ENCODE measurements at regions not wholly inside any gene's neighbourhood (a gene's known extent, or its start where the extent isn't known, plus 50 kb on each side); places are given as distances from the start of the nearest gene placed in this dataset.

DNA sequence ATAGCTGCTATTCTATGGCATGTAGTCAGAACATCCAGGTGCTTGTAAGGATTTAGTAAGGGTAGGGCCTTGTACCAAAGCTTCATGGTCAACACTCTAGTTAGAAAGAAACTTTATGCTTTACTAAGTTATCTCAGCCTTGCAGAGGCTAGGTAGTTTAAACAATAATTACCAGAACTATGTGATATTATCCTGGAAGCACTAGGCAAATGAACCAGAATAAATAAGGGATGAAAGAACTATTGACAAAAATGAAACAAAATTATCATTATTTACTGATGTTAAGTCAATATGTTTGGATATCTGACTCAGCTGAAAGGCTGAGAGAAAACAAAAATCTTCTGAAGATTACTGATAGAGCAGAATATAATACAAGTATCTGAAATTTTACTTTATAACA, 1089.1 kb upstream of the RAG2 start:
- CTCF ChIA-PET, result interaction anchor here (0.8 kb wide), 1 partner anchor 20 kb away, joined by 4 read pairs; no protein-coding TSS in a partner anchor
- TF ChIP-seq, protein P1, sequence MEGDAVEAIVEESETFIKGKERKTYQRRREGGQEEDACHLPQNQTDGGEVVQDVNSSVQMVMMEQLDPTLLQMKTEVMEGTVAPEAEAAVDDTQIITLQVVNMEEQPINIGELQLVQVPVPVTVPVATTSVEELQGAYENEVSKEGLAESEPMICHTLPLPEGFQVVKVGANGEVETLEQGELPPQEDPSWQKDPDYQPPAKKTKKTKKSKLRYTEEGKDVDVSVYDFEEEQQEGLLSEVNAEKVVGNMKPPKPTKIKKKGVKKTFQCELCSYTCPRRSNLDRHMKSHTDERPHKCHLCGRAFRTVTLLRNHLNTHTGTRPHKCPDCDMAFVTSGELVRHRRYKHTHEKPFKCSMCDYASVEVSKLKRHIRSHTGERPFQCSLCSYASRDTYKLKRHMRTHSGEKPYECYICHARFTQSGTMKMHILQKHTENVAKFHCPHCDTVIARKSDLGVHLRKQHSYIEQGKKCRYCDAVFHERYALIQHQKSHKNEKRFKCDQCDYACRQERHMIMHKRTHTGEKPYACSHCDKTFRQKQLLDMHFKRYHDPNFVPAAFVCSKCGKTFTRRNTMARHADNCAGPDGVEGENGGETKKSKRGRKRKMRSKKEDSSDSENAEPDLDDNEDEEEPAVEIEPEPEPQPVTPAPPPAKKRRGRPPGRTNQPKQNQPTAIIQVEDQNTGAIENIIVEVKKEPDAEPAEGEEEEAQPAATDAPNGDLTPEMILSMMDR (IDR thresholded peaks at IDR 0.05; ENCODE audit: control extremely low read depth, extremely low read depth, low read depth, missing control alignments), result no peak
- DNase-seq (ENCODE audit: extremely low spot score), result no peak
- POLR2A ChIA-PET, result no interaction called here

DNA sequence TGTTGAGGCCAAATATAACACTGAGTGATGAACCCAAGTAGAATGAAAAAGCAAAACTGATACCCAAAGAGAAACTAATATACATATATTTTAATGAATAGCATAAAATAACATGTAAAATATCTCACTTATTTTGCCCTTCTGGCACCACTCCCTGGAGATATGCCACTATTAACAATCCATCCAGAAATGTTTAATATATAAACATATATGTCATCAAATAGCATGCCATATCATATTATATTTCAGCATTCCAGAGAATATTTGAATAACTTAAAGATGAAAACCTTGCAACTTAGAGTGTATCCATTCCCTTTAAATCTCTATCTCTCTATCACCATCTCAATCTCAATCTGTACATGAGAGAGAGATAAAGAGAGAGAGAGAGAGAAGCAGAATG, 1073.3 kb upstream of the RAG2 start:
- DNase-seq (ENCODE audit: extremely low spot score), result no peak
- POLR2A ChIA-PET, result no interaction called here
- CTCF ChIA-PET, result no interaction called here
- TF ChIP-seq, protein P1 (IDR thresholded peaks at IDR 0.05; ENCODE audit: control extremely low read depth, extremely low read depth, low read depth, missing control alignments), result no peak

DNA sequence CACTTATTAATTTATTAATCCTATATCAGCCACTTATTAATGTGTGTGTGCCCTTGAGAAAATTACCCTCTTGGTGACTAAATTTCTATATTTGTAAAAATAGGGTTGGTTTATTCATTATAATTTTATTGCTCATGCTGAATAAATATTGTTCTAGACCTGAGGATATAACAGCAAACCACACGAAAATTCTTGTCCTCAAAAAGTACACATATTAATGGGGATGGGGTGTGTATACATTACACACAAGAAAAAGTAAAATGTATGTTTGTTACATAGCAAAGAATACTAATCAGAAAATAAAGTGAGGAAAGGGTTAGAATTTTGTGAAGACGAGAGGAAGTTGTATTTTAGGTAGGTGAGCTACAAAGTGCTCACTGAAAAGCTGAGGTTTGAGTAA, 1068.9 kb upstream of the RAG2 start:
- DNase-seq (ENCODE audit: extremely low spot score), result no peak
- TF ChIP-seq, protein P1 (IDR thresholded peaks at IDR 0.05; ENCODE audit: control extremely low read depth, extremely low read depth, low read depth, missing control alignments), result no peak

DNA sequence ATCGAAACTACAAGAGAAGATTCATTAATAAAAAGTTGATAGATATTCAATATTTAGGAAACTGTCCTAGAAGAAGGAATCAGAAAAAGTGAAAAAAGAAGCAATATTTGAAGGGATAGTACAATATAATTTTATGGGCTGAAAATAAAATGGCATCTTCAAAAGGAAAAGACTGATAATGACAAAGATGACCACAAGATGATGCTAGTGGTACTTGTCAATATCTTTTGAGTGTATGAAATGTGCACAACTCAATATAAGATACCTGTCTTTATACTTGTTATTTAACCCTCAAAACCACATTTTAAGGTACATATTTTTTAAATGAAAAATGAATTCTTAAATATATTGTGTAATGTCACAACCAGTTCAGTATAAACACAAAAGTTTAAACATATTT, 1059.6 kb upstream of the RAG2 start:
- TF ChIP-seq, protein P1 (IDR thresholded peaks at IDR 0.05; ENCODE audit: control extremely low read depth, extremely low read depth, low read depth, missing control alignments), result no peak
- ChIA-PET POLR2A (no interaction called here), CTCF (no interaction called here)
- DNase-seq (ENCODE audit: extremely low spot score), result no peak

More for the DNA sequence above, 1068.9 kb upstream of the RAG2 start:
- POLR2A ChIA-PET, result no interaction called here
- CTCF ChIA-PET, result interaction anchor here (2.0 kb wide), 1 partner anchor 12 kb away, joined by 4 read pairs; no protein-coding TSS in a partner anchor

DNA sequence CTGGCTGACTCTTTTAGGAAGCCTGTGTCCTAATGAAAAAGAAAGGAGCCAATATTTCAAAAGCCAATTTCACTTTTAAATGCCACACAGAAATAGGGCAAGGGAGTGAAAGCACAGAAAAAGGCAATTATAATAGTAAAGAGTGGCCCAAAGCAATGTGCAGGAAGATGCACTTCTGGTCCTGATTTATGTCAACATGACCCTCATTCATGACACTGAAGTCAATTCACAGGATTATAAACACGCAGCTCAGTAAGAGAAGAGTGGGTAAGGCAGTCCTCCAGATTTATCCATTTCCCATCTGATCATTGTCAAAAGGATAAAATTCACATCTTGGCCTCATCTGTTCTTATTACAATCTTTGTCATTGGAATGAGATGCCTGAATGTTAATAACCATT, 1049.7 kb upstream of the RAG2 start:
- DNase-seq (ENCODE audit: extremely low spot score), result no peak
- ChIA-PET POLR2A (no interaction called here), CTCF (no interaction called here)
- TF ChIP-seq, protein P1 (IDR thresholded peaks at IDR 0.05; ENCODE audit: control extremely low read depth, extremely low read depth, low read depth, missing control alignments), result no peak

DNA sequence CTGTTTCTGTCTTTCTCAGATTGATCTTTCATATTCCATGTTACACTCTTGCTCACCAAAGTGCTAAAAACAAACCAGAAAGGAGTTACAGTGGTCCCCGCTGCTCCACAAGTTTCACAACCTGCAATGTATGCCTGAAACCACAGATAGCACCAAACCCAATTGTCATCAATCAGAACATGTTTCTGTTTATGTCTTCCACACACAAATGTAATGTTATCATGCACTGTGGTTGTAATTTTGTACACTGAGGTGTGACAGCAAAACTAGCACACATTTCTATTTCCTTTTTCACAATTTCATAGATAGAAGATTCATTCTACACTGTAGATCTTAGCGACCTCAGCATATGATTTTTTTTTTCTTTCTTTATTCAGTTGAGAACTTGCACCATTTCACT, 1045.9 kb upstream of the RAG2 start:
- CTCF ChIA-PET, result no interaction called here
- TF ChIP-seq, protein P1 (IDR thresholded peaks at IDR 0.05; ENCODE audit: control extremely low read depth, extremely low read depth, low read depth, missing control alignments), result no peak
- POLR2A ChIA-PET, result no interaction called here
- no peak for DNase-seq (ENCODE audit: extremely low spot score)

DNA sequence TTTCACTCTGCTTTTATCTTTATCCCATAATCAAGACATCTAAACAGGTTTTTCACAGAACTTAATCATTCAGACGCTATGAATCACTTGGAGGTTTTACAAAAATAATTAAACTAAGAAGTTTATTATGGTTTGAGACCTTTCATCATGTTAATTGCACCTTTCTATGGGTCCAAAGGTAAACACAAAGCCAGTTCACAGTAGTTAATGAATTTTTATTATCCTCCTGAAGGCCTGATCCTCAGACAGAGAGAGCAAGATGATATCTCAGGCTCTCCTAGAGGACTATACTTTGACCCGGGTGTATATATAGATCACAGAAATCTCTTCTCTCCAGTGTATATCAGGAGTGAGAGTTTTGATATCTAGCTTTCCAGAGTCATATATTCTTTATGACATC, 1044.3 kb upstream of the RAG2 start:
- DNase-seq (ENCODE audit: extremely low spot score), result no peak
- POLR2A ChIA-PET, result no interaction called here

More for the DNA sequence above, 1044.3 kb upstream of the RAG2 start:
- CTCF ChIA-PET, result interaction anchor here (1.0 kb wide), 1 partner anchor 42 kb away, joined by 3 read pairs; no protein-coding TSS in a partner anchor
- TF ChIP-seq, protein P1 (IDR thresholded peaks at IDR 0.05; ENCODE audit: control extremely low read depth, extremely low read depth, low read depth, missing control alignments), result no peak

Measured in GM10248 (cell line).